WERI-Rb-1 (cell line): ENCODE measurements at regions not wholly inside any gene's neighbourhood (a gene's known extent, or its start where the extent isn't known, plus 50 kb on each side); places are given as distances from the start of the nearest gene placed in this dataset.

Experiments used
- DNase-seq: peaks from one replicate; pipeline ENCODE4 v3.0.0-alpha.2; 2020
- H3K27ac ChIP-seq: fragments of 250-450 bp; sonication (Bioruptor Pico); 2 replicates; pipeline ENCODE4 v1.5.1; 2020; ENCODE audit warnings: mild to moderate bottlenecking, moderate library complexity
- H3K27me3 ChIP-seq: fragments of 250-450 bp; sonication (Bioruptor Pico); 2 replicates; pipeline ENCODE4 v1.5.1; 2021; ENCODE audit warnings: mild to moderate bottlenecking, low read depth, moderate library complexity; ENCODE audit not compliant: insufficient read depth, severe bottlenecking
- H3K36me3 ChIP-seq: fragments of 250-450 bp; sonication (Bioruptor Pico); 2 replicates; pipeline ENCODE4 v1.5.1; 2020; ENCODE audit warnings: mild to moderate bottlenecking, moderate library complexity
- H3K4me3 ChIP-seq: 2 replicates; pipeline ENCODE4 v1.5.1; 2011; ENCODE audit warnings: low read depth, mild to moderate bottlenecking, control low read depth, low read length
- H3K9me3 ChIP-seq: fragments of 250-450 bp; sonication (Bioruptor Pico); 2 replicates; pipeline ENCODE4 v1.5.1; 2021; ENCODE audit warnings: mild to moderate bottlenecking, moderate library complexity; ENCODE audit not compliant: severe bottlenecking
- TF ChIP-seq, protein P1 (sequence below): IDR thresholded peaks from 2 replicates; pipeline ENCODE4 v1.5.1; 2011; ENCODE audit warnings: low read depth, mild to moderate bottlenecking, control low read depth, inconsistent platforms, low read length

- Histone ChIP-seq H3K36me3 (no peaks in the 10 kb centered on the region), H3K27me3 (no peaks in the 10 kb centered on the region), H3K27ac (no peak overlapping the region), H3K9me3 (no peaks in the 10 kb centered on the region), H3K4me3 (no peak overlapping the region)
- no peak for DNase-seq
- TF ChIP-seq, protein P1, sequence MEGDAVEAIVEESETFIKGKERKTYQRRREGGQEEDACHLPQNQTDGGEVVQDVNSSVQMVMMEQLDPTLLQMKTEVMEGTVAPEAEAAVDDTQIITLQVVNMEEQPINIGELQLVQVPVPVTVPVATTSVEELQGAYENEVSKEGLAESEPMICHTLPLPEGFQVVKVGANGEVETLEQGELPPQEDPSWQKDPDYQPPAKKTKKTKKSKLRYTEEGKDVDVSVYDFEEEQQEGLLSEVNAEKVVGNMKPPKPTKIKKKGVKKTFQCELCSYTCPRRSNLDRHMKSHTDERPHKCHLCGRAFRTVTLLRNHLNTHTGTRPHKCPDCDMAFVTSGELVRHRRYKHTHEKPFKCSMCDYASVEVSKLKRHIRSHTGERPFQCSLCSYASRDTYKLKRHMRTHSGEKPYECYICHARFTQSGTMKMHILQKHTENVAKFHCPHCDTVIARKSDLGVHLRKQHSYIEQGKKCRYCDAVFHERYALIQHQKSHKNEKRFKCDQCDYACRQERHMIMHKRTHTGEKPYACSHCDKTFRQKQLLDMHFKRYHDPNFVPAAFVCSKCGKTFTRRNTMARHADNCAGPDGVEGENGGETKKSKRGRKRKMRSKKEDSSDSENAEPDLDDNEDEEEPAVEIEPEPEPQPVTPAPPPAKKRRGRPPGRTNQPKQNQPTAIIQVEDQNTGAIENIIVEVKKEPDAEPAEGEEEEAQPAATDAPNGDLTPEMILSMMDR: no peak
These were observed 278.7 kb downstream of the CCSER2 start for GRCh38 chr10:84607044-84607443.

DNA sequence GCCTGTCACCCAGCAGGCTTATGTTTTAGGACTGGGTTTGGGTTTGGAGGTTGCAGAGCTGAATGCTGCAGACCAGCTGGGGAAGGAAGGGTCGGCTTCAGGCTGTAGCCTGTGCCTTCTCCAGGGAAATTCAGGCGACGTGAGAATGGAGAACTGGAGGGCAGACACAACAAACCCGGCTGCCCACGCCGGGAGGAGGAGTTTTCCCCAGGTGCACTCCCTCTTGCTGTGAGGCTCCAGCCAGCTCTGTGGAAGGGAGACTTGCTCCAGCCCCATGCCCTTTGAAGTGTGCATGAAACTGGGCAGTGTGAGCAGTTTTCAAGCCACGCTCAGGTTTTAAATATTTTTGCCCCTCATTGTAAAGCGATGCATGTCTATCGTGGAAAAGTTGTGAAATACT is 279.1 kb downstream of the CCSER2 start:
- H3K9me3 ChIP-seq: no peaks in the 10 kb centered on the region
- TF ChIP-seq, protein P1: no peak
- no peak overlapping the region for H3K4me3 ChIP-seq
- no peak overlapping the region for H3K27ac ChIP-seq
- no peaks in the 10 kb centered on the region for H3K27me3 ChIP-seq
- DNase-seq: no peak
- no peaks in the 10 kb centered on the region for H3K36me3 ChIP-seq

- Histone ChIP-seq H3K27ac (no peak overlapping the region), H3K27me3 (no peaks in the 10 kb centered on the region)
These were observed 279.7 kb downstream of the CCSER2 start for GRCh38 chr10:84608126-84608525.

DNA sequence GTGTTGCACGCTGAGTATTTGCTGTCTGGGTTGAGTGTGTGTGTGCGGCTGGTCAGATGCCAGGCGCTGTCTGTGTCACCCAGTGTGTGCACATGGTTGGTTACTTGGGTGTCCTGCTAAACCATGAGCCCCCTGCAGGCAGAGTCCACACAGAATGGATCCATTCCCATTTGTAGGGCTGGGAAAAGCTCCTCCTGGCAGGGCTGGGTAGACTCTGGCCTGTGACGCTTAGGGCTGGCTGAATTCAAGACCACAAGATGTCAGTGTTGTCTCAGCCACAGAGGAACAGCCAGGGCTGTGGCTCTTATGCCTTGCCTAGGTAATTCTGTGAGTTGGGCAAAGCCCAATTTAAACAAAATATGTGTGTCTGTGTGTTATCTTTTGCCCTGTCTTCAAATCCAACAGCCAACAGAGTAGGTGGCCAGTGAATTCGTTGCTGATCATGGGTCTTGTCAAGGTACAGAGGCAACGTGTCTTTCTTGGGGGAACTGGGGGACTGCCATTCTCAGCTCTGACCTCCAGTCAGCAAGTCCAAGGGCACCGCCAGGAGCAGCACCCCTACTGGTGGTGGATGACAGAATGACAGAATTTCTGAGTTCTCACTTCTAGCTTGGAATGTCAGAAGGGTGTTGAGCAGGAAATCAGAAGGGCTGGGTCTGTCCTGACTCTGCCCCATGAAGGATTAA is 285.1 kb downstream of the CCSER2 start:
- Histone ChIP-seq H3K27me3 (no peaks in the 10 kb centered on the region), H3K27ac (peak overlapping the region; percentile 14; the same call in 1 of the 2 replicates), H3K36me3 (no peaks in the 10 kb centered on the region), H3K9me3 (no peaks in the 10 kb centered on the region), H3K4me3 (no peak overlapping the region)
- TF ChIP-seq, protein P1: peak; percentile 83
- DNase-seq: peak; percentile 85

More at GRCh38 chr10:84608126-84608525, 279.7 kb downstream of the CCSER2 start:
- Histone ChIP-seq H3K36me3 (no peaks in the 10 kb centered on the region), H3K4me3 (no peak overlapping the region), H3K9me3 (no peaks in the 10 kb centered on the region)
- TF ChIP-seq, protein P1: no peak
- no peak for DNase-seq

DNA sequence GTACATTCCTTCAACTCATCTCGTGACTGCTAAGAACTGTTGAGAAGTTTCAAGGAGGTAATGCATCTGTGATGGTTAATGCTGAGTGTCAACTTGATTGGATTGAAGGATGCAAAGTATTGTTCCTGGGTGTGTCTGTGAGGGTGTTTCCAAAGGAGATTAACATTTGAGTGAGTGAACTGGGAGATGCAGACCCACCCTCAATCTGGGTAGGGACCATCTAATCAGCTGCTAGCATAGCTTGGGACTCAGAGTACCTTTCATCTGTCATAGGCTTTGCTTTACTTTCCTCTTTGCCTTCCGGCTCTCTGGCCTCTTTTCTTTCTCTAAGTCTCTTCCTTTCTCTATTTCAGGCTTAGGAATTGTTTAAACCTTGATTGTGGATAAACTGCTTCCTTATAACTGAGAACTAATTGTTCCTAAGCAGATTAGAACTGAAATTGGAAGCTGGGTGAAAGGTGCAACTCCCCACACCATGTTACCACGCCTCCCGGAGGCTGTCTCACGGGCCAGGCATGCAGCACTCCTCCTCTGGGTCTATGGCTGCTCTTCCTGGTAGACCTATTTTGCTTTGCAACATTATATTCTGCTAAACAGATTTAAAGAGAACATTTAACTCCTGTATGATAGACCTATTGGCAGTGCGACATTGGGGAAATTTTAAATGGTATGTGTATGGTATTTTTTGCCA is 298.2 kb downstream of the CCSER2 start:
- no peak overlapping the region for H3K27ac ChIP-seq
- peak; percentile 62 for DNase-seq
- TF ChIP-seq, protein P1: no peak
- H3K36me3 ChIP-seq: no peaks in the 10 kb centered on the region
- no peaks in the 10 kb centered on the region for H3K27me3 ChIP-seq
- no peaks in the 10 kb centered on the region for H3K9me3 ChIP-seq
- H3K4me3 ChIP-seq: no peak overlapping the region
